Activated B cell treated with CpG ODN at 0.5 μM for 24 hours (primary cell): ENCODE measurements at regions not wholly inside any gene's neighbourhood (a gene's known extent, or its start where the extent isn't known, plus 50 kb on each side); places are given as distances from the start of the nearest gene placed in this dataset.

Experiments used
- ATAC-seq: fragments of 200-7000 bp; cut with Tn5 transposase; one replicate; pipeline ENCODE4 v1.10.0; 2021; ENCODE audit warnings: low read depth, mild to moderate bottlenecking, moderate library complexity
- CTCF ChIA-PET: fragments of 350-600 bp; sonication (Branson Sonifier 250); formaldehyde crosslinking; loops from one replicate; lab custom pipeline; 2021; ENCODE audit warnings: antibody characterized with exemption; lab: Charles Lee
- POLR2A ChIA-PET: fragments of 350-600 bp; sonication (Branson Sonifier 250); formaldehyde crosslinking; loops from one replicate; lab custom pipeline; 2021; ENCODE audit warnings: antibody characterized with exemption; lab: Charles Lee
- DNase-seq: peaks from one replicate; pipeline ENCODE4 v3.0.0; 2022
- H3K27ac Mint-ChIP-seq: one replicate; pipeline ENCODE4 v1.8.0; 2020; ENCODE audit warnings: mixed read lengths
- H3K27me3 Mint-ChIP-seq: one replicate; pipeline ENCODE4 v1.8.0; 2021; ENCODE audit warnings: mixed read lengths
- H3K36me3 Mint-ChIP-seq: one replicate; pipeline ENCODE4 v1.8.0; 2021; ENCODE audit warnings: low read depth, mixed read lengths
- H3K4me1 Mint-ChIP-seq: one replicate; pipeline ENCODE4 v1.8.0; 2021; ENCODE audit warnings: mixed read lengths
- H3K4me3 Mint-ChIP-seq: one replicate; pipeline ENCODE4 v1.8.0; 2020; ENCODE audit warnings: mild to moderate bottlenecking, mixed read lengths
- H3K9me3 Mint-ChIP-seq: one replicate; pipeline ENCODE4 v1.8.0; 2020; ENCODE audit warnings: mixed read lengths
- CTCF ChIP-seq: fragments of 200-600 bp; IDR thresholded peaks from one replicate; pipeline ENCODE4 v1.8.0; 2022; ENCODE audit warnings: antibody characterized with exemption, mild to moderate bottlenecking
- intact Hi-C: fragments of 100-400 bp; cut with micrococcal nuclease; formaldehyde crosslinking; loops from one replicate; pipeline ENCODE4 v1.15.1; 2024

GRCh38 chr13:29947839-29948238 lies 97.4 kb upstream of the UBL3 start:
- Mint-ChIP-seq H3K4me1 (no peaks in the 10 kb centered on the region), H3K4me3 (no peak overlapping the region), H3K27me3 (no peaks in the 10 kb centered on the region), H3K27ac (no peak overlapping the region), H3K9me3 (no peaks in the 10 kb centered on the region), H3K36me3 (no peaks in the 10 kb centered on the region)
- CTCF ChIA-PET = no interaction called here
- no peak for DNase-seq
- ATAC-seq = no peak
- intact Hi-C loops = no loop called here
- POLR2A ChIA-PET = no interaction called here
- no peak for TF ChIP-seq CTCF

- Mint-ChIP-seq H3K9me3 (no peaks in the 10 kb centered on the region), H3K27me3 (peaks cover 2% of the 10 kb centered on the region), H3K27ac (no peak overlapping the region), H3K4me1 (no peaks in the 10 kb centered on the region), H3K4me3 (no peak overlapping the region), H3K36me3 (no peaks in the 10 kb centered on the region)
- DNase-seq = no peak
- no peak for ATAC-seq
- no peak for TF ChIP-seq CTCF
- intact Hi-C loops = no loop called here
- ChIA-PET CTCF (no interaction called here), POLR2A (no interaction called here)
These were observed 95.7 kb upstream of the UBL3 start for GRCh38 chr13:29946093-29946492.

DNA sequence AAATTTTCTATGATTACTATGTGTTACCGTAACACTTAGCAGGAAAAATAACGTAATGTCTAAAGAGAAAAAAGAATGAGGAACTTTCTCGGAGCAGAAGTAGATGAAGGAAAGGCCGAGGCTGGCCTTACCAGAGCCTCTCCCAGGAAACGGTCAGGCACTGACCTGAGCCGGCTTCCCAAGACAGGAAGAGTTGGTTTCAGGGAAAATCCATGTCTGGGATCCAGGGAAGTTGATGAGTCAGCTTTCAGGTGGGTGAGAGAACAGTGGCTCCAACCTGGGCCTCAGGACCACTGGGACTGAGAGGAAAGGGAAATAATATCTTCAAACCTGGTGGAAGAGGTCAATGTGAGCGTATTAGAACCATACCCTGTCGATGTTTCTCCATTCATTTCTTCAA lies 93.3 kb upstream of the UBL3 start:
- ChIA-PET POLR2A (no interaction called here), CTCF (no interaction called here)
- DNase-seq (no peak), ATAC-seq (no peak)
- intact Hi-C loops = no loop called here
- Mint-ChIP-seq H3K4me3 (no peak overlapping the region), H3K9me3 (no peaks in the 10 kb centered on the region), H3K27ac (no peak overlapping the region), H3K4me1 (no peaks in the 10 kb centered on the region), H3K36me3 (no peaks in the 10 kb centered on the region), H3K27me3 (peaks cover 2% of the 10 kb centered on the region)
- no peak for TF ChIP-seq CTCF

GRCh38 chr13:29943273-29943672 lies 92.9 kb upstream of the UBL3 start:
- TF ChIP-seq CTCF = no peak
- peaks cover 2% of the 10 kb centered on the region for H3K27me3 Mint-ChIP-seq
- ChIA-PET CTCF (no interaction called here), POLR2A (no interaction called here)
- no peak for ATAC-seq
- H3K27ac Mint-ChIP-seq = no peak overlapping the region
- H3K36me3 Mint-ChIP-seq = no peaks in the 10 kb centered on the region
- no peak overlapping the region for H3K4me3 Mint-ChIP-seq
- no peaks in the 10 kb centered on the region for H3K9me3 Mint-ChIP-seq
- intact Hi-C loops = no loop called here
- DNase-seq = no peak
- H3K4me1 Mint-ChIP-seq = no peaks in the 10 kb centered on the region

DNA sequence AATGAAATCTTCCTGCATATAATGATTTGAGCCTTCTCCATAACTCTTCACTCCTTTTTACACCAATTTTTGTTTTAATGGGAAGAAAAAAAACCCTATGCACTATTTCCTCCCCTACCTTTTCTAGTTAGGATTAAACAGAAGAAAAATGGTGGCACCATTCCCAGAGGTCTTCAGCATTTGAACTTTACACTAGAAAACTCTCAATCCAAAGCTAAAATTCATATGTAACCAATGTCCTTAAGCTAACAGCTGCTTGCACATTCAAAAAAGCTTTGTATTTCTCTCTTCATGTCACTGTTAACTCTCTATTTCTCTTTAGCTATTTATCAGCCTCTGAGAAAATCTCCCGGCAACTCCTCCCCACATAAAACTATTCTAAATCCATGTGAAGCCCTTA lies 90.3 kb upstream of the UBL3 start:
- no peaks in the 10 kb centered on the region for H3K9me3 Mint-ChIP-seq
- TF ChIP-seq CTCF = no peak
- H3K4me3 Mint-ChIP-seq = no peak overlapping the region
- H3K4me1 Mint-ChIP-seq = peaks cover 14% of the 10 kb centered on the region
- DNase-seq (no peak), ATAC-seq (no peak)
- H3K36me3 Mint-ChIP-seq = no peaks in the 10 kb centered on the region
- intact Hi-C loops = no loop called here
- no peak overlapping the region for H3K27ac Mint-ChIP-seq
- POLR2A ChIA-PET = no interaction called here
- peaks cover 2% of the 10 kb centered on the region for H3K27me3 Mint-ChIP-seq
- CTCF ChIA-PET = no interaction called here
